ENCODE measurements at regions not wholly inside any gene's neighbourhood (a gene's known extent, or its start where the extent isn't known, plus 50 kb on each side); places are given as distances from the start of the nearest gene placed in this dataset.

DNA sequence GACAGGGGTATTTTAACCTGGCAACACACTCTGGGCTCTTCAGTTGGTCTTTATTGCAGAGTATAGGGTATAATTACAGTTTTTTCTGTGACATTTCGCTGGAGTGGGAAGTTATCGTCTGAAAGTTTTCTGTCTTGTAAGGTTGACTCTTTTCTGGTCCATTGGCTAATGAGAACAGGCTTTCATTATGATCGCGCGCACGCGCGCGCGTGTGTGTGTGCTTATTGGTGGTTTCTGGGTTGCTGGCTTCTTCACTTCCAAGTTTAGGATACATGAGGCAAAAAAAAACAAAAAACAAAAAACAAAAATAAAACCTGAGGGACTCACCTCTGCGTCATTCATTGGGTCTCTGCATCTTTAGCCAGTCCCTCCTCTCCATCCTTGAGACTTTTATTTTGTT is 68.7 kb upstream of the MYOCD start:
- DNase-seq (ENCODE audit: low read depth, low spot score) (no peak), ATAC-seq (no peak)
- intact Hi-C loops (cut with micrococcal nuclease; ENCODE audit: unreplicated experiment) (no loop called here), in situ Hi-C loops (cut with HindIII; ENCODE audit: low pct_unique_long_range_greater_than_20kb, low sequenced_read_pairs) (no loop called here)
- no peaks in the 10 kb centered on the region for H3K36me3 ChIP-seq (ENCODE audit: control insufficient read depth, insufficient read depth, low read length)
- H3K9me3 ChIP-seq (ENCODE audit: control insufficient read depth, insufficient read depth, low read depth, low read length): no peaks in the 10 kb centered on the region
- no peaks in the 10 kb centered on the region for H3K27me3 ChIP-seq (ENCODE audit: control insufficient read depth, insufficient read depth, low read length)
- no peaks in the 10 kb centered on the region for H3K4me1 ChIP-seq (ENCODE audit: control insufficient read depth, insufficient read depth, low read length)
- TF ChIP-seq, protein P1, sequence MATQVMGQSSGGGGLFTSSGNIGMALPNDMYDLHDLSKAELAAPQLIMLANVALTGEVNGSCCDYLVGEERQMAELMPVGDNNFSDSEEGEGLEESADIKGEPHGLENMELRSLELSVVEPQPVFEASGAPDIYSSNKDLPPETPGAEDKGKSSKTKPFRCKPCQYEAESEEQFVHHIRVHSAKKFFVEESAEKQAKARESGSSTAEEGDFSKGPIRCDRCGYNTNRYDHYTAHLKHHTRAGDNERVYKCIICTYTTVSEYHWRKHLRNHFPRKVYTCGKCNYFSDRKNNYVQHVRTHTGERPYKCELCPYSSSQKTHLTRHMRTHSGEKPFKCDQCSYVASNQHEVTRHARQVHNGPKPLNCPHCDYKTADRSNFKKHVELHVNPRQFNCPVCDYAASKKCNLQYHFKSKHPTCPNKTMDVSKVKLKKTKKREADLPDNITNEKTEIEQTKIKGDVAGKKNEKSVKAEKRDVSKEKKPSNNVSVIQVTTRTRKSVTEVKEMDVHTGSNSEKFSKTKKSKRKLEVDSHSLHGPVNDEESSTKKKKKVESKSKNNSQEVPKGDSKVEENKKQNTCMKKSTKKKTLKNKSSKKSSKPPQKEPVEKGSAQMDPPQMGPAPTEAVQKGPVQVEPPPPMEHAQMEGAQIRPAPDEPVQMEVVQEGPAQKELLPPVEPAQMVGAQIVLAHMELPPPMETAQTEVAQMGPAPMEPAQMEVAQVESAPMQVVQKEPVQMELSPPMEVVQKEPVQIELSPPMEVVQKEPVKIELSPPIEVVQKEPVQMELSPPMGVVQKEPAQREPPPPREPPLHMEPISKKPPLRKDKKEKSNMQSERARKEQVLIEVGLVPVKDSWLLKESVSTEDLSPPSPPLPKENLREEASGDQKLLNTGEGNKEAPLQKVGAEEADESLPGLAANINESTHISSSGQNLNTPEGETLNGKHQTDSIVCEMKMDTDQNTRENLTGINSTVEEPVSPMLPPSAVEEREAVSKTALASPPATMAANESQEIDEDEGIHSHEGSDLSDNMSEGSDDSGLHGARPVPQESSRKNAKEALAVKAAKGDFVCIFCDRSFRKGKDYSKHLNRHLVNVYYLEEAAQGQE (IDR thresholded peaks at IDR 0.05; ENCODE audit: insufficient read depth in 1 of 2, low read depth in 2 of 2, low read length in 1 of 2): no peak
- BruUV-seq (replicated peaks): no TSS peak
- no peak overlapping the region for H3K27ac ChIP-seq (ENCODE audit: low read length)
- CTCF ChIA-PET: no interaction called here
- no peak overlapping the region for H3K4me3 ChIP-seq (ENCODE audit: low read depth in 2 of 2, low read length in 2 of 2)
- POLR2A ChIA-PET: no interaction called here

DNA sequence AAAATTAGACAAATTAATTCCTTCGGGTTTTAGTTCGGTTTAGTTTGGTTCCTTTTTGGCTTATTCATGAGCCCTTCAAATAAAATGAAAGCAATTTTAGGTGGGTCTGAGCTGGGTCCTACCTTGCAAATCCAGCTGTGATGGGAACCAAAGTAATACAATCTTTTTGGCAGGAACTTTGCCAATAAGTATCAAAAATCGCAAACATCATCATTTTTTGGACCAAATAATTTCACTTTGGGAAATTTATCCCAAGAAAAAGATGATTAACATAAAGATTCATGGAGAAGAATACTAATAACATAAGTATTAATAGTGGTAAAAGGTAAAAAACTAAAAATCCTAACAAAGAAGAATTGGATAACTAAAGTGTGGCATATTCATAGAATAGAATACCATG is 67.8 kb upstream of the MYOCD start:
- Histone ChIP-seq H3K4me3 (ENCODE audit: low read depth in 2 of 2, low read length in 2 of 2) (no peak overlapping the region), H3K27ac (ENCODE audit: low read length) (no peak overlapping the region), H3K36me3 (ENCODE audit: control insufficient read depth, insufficient read depth, low read length) (no peaks in the 10 kb centered on the region), H3K4me1 (ENCODE audit: control insufficient read depth, insufficient read depth, low read length) (no peaks in the 10 kb centered on the region), H3K27me3 (ENCODE audit: control insufficient read depth, insufficient read depth, low read length) (no peaks in the 10 kb centered on the region), H3K9me3 (ENCODE audit: control insufficient read depth, insufficient read depth, low read depth, low read length) (no peaks in the 10 kb centered on the region)
- ChIA-PET CTCF (no interaction called here), POLR2A (no interaction called here)
- DNase-seq (ENCODE audit: low read depth, low spot score) (no peak), ATAC-seq (no peak)
- TF ChIP-seq SIN3A (IDR thresholded peaks at IDR 0.05; ENCODE audit: borderline replicate concordance, insufficient read depth, low read depth, low read length): no peak
- intact Hi-C loops (cut with micrococcal nuclease; ENCODE audit: unreplicated experiment) (no loop called here), in situ Hi-C loops (cut with HindIII; ENCODE audit: low pct_unique_long_range_greater_than_20kb, low sequenced_read_pairs) (no loop called here)
- BruUV-seq (replicated peaks): no TSS peak

DNA sequence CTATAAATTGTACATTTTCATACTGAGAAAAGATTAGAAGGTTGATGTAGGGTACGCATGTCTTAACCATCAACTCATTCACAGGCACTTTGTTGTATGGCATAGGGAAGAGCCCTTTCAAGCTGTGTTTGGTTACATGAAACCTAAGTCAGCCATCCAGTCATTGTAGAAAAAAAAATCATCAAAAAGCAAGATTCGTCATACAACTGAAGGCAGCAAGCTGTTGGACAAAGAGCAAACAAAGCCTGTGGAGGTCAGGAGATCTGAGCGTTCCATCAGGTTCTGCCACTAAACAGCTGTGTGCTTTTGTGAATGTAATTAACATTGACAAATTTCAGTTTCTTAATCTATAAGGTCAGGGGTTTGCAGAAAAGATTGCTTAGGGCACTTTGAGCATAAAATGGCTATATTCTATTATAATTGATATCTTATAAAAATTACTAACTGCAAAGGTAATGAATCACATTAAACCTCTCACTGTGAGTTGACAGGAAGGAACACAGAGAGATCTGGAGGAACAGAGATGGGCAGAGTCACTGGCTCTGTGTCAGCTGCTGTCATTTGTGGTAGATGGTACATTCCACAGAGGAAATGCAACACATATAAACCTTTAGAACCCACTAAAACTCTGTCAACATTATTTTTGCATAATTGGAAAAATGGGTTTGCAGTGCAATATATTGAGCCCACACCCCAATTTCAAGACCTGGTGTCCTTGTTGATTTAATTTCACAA is 66.3 kb upstream of the MYOCD start:
- CTCF ChIA-PET: no interaction called here
- BruUV-seq (replicated peaks): no TSS peak
- H3K4me3 ChIP-seq (ENCODE audit: low read depth in 2 of 2, low read length in 2 of 2): no peak overlapping the region
- H3K4me1 ChIP-seq (ENCODE audit: control insufficient read depth, insufficient read depth, low read length): no peaks in the 10 kb centered on the region
- in situ Hi-C loops (cut with HindIII; ENCODE audit: low pct_unique_long_range_greater_than_20kb, low sequenced_read_pairs): no loop called here
- no peaks in the 10 kb centered on the region for H3K9me3 ChIP-seq (ENCODE audit: control insufficient read depth, insufficient read depth, low read depth, low read length)
- DNase-seq (ENCODE audit: low read depth, low spot score) (no peak), ATAC-seq (no peak)
- TF ChIP-seq, protein P1 (IDR thresholded peaks at IDR 0.05; ENCODE audit: insufficient read depth in 1 of 2, low read depth in 2 of 2, low read length in 1 of 2): no peak
- no peak for TF ChIP-seq SIN3A (IDR thresholded peaks at IDR 0.05; ENCODE audit: borderline replicate concordance, insufficient read depth, low read depth, low read length)
- TF ChIP-seq POLR2AphosphoS5 (IDR thresholded peaks at IDR 0.05; ENCODE audit: low read depth, low read length): no peak
- TF ChIP-seq, protein P2, sequence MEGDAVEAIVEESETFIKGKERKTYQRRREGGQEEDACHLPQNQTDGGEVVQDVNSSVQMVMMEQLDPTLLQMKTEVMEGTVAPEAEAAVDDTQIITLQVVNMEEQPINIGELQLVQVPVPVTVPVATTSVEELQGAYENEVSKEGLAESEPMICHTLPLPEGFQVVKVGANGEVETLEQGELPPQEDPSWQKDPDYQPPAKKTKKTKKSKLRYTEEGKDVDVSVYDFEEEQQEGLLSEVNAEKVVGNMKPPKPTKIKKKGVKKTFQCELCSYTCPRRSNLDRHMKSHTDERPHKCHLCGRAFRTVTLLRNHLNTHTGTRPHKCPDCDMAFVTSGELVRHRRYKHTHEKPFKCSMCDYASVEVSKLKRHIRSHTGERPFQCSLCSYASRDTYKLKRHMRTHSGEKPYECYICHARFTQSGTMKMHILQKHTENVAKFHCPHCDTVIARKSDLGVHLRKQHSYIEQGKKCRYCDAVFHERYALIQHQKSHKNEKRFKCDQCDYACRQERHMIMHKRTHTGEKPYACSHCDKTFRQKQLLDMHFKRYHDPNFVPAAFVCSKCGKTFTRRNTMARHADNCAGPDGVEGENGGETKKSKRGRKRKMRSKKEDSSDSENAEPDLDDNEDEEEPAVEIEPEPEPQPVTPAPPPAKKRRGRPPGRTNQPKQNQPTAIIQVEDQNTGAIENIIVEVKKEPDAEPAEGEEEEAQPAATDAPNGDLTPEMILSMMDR (IDR thresholded peaks at IDR 0.05): no peak
- TF ChIP-seq TCF7L2 (IDR thresholded peaks at IDR 0.05; ENCODE audit: low read depth, low read length): no peak
- no peaks in the 10 kb centered on the region for H3K27me3 ChIP-seq (ENCODE audit: control insufficient read depth, insufficient read depth, low read length)
- H3K27ac ChIP-seq (ENCODE audit: low read length): no peak overlapping the region
- no peaks in the 10 kb centered on the region for H3K36me3 ChIP-seq (ENCODE audit: control insufficient read depth, insufficient read depth, low read length)
- intact Hi-C loops (cut with micrococcal nuclease; ENCODE audit: unreplicated experiment): no loop called here
- POLR2A ChIA-PET: no interaction called here
